ENCODE measurements at regions not wholly inside any gene's neighbourhood (a gene's known extent, or its start where the extent isn't known, plus 50 kb on each side); places are given as distances from the start of the nearest gene placed in this dataset.

DNA sequence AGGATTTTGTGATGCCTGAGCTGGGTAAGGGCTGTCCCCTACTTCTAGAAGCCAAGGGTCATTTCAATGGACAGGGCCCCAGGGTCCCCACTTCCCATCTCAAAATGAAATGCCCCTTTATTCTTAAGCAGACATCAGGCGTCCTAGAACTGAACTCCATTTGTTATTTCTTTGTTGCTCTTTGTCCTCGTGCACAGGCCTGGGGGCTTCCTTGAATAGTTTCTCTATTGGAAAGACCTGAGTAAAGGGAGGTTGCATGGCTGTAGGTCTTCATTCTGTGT lies 311.4 kb upstream of the ZNF32 start:
- no peak for DNase-seq
- no peaks in the 10 kb centered on the region for H3K27me3 ChIP-seq (replicated peaks; ENCODE audit: insufficient read depth, low read length)
- H3K9me2 ChIP-seq (replicated peaks; ENCODE audit: insufficient read depth, low read length): no peaks in the 10 kb centered on the region
- no peak overlapping the region for H3K4me2 ChIP-seq (ENCODE audit: low read depth, low read length)
- H3K9ac ChIP-seq (ENCODE audit: low read length): no peak overlapping the region
- no peaks in the 10 kb centered on the region for H3K36me3 ChIP-seq (replicated peaks; ENCODE audit: insufficient read depth, low read length)
- no peak for TF ChIP-seq EZH2 (optimal IDR thresholded peaks at IDR 0.05; ENCODE audit: low read depth, low read length)
- no peak for TF ChIP-seq CTCF (IDR thresholded peaks at IDR 0.05; ENCODE audit: low read length)
- no peak for TF ChIP-seq EZH2phosphoT487 (IDR thresholded peaks at IDR 0.05; ENCODE audit: low read length)
- H3K27ac ChIP-seq (ENCODE audit: low read length): no peak overlapping the region
- H3F3A ChIP-seq (ENCODE audit: insufficient read depth, low read length): no peaks in the 10 kb centered on the region
- no peaks in the 10 kb centered on the region for H4K20me1 ChIP-seq (ENCODE audit: insufficient read depth, low read length)
- H2AFZ ChIP-seq (ENCODE audit: low read length): no peak overlapping the region
- H3K79me2 ChIP-seq (ENCODE audit: low read length): no peaks in the 10 kb centered on the region
- no peaks in the 10 kb centered on the region for H3K4me1 ChIP-seq (ENCODE audit: low read length)
- H3K9me3 ChIP-seq (replicated peaks; ENCODE audit: insufficient read depth, low read length): no peaks in the 10 kb centered on the region
- no peak overlapping the region for H3K4me3 ChIP-seq (ENCODE audit: low read length)

- H3K4me2 ChIP-seq (ENCODE audit: low read depth, low read length): no peak overlapping the region
- no peaks in the 10 kb centered on the region for H3K9me3 ChIP-seq (replicated peaks; ENCODE audit: insufficient read depth, low read length)
- H3K4me3 ChIP-seq (ENCODE audit: low read length): no peak overlapping the region
- H2AFZ ChIP-seq (ENCODE audit: low read length): no peak overlapping the region
- no peaks in the 10 kb centered on the region for H3F3A ChIP-seq (ENCODE audit: insufficient read depth, low read length)
- H3K9me2 ChIP-seq (replicated peaks; ENCODE audit: insufficient read depth, low read length): no peaks in the 10 kb centered on the region
- no peaks in the 10 kb centered on the region for H3K4me1 ChIP-seq (ENCODE audit: low read length)
- no peaks in the 10 kb centered on the region for H3K36me3 ChIP-seq (replicated peaks; ENCODE audit: insufficient read depth, low read length)
- no peaks in the 10 kb centered on the region for H4K20me1 ChIP-seq (ENCODE audit: insufficient read depth, low read length)
- H3K27me3 ChIP-seq (replicated peaks; ENCODE audit: insufficient read depth, low read length): no peaks in the 10 kb centered on the region
- no peak overlapping the region for H3K27ac ChIP-seq (ENCODE audit: low read length)
- H3K79me2 ChIP-seq (ENCODE audit: low read length): no peaks in the 10 kb centered on the region
- no peak for DNase-seq
- TF ChIP-seq EZH2 (optimal IDR thresholded peaks at IDR 0.05; ENCODE audit: low read depth, low read length) (no peak), EZH2phosphoT487 (IDR thresholded peaks at IDR 0.05; ENCODE audit: low read length) (no peak), CTCF (IDR thresholded peaks at IDR 0.05; ENCODE audit: low read length) (no peak)
- H3K9ac ChIP-seq (ENCODE audit: low read length): no peak overlapping the region
Observed at GRCh38 chr10:43959364-43960134, 310.9 kb upstream of the ZNF32 start.

- Histone ChIP-seq H3F3A (ENCODE audit: insufficient read depth, low read length) (no peaks in the 10 kb centered on the region), H2AFZ (ENCODE audit: low read length) (no peak overlapping the region), H4K20me1 (ENCODE audit: insufficient read depth, low read length) (no peaks in the 10 kb centered on the region), H3K4me1 (ENCODE audit: low read length) (no peaks in the 10 kb centered on the region), H3K79me2 (ENCODE audit: low read length) (no peaks in the 10 kb centered on the region), H3K4me3 (ENCODE audit: low read length) (no peak overlapping the region), H3K9me3 (replicated peaks; ENCODE audit: insufficient read depth, low read length) (no peaks in the 10 kb centered on the region), H3K9me2 (replicated peaks; ENCODE audit: insufficient read depth, low read length) (no peaks in the 10 kb centered on the region), H3K27me3 (replicated peaks; ENCODE audit: insufficient read depth, low read length) (no peaks in the 10 kb centered on the region), H3K36me3 (replicated peaks; ENCODE audit: insufficient read depth, low read length) (no peaks in the 10 kb centered on the region), H3K27ac (ENCODE audit: low read length) (no peak overlapping the region), H3K9ac (ENCODE audit: low read length) (no peak overlapping the region), H3K4me2 (ENCODE audit: low read depth, low read length) (no peak overlapping the region)
- TF ChIP-seq EZH2phosphoT487 (IDR thresholded peaks at IDR 0.05; ENCODE audit: low read length): no peak
- no peak for TF ChIP-seq EZH2 (optimal IDR thresholded peaks at IDR 0.05; ENCODE audit: low read depth, low read length)
- TF ChIP-seq CTCF (IDR thresholded peaks at IDR 0.05; ENCODE audit: low read length): no peak
- no peak for DNase-seq
Observed at GRCh38 chr10:43958964-43959363, 310.3 kb upstream of the ZNF32 start.
